ENCODE measurements at regions not wholly inside any gene's neighbourhood (a gene's known extent, or its start where the extent isn't known, plus 50 kb on each side); places are given as distances from the start of the nearest gene placed in this dataset.

DNA sequence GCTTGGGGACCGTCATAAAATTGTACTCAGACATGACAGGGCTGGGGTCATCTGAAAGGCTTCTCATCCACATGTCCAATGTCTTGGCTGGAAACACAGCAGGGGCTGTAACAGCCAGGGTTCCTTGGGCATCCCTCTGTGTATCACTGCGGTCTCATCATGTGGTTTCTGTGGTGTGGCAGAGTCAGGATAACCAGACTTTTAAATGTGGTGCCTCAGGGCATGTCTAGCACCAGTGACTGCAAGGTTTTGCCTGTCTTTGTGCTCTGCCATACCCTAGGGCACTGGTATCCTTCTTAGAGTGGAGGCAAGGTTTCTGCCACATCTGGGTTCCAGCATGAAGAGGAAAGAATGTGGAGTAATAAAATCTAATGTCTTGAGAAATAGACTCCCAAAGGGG lies 124.2 kb downstream of the PLEKHG1 start:
- H3K4me2 ChIP-seq (ENCODE audit: insufficient read depth, low read length), result no peak overlapping the region
- H3K4me1 ChIP-seq (ENCODE audit: insufficient read depth, low read length), result no peaks in the 10 kb centered on the region
- TF ChIP-seq, protein P1, sequence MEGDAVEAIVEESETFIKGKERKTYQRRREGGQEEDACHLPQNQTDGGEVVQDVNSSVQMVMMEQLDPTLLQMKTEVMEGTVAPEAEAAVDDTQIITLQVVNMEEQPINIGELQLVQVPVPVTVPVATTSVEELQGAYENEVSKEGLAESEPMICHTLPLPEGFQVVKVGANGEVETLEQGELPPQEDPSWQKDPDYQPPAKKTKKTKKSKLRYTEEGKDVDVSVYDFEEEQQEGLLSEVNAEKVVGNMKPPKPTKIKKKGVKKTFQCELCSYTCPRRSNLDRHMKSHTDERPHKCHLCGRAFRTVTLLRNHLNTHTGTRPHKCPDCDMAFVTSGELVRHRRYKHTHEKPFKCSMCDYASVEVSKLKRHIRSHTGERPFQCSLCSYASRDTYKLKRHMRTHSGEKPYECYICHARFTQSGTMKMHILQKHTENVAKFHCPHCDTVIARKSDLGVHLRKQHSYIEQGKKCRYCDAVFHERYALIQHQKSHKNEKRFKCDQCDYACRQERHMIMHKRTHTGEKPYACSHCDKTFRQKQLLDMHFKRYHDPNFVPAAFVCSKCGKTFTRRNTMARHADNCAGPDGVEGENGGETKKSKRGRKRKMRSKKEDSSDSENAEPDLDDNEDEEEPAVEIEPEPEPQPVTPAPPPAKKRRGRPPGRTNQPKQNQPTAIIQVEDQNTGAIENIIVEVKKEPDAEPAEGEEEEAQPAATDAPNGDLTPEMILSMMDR (IDR thresholded peaks at IDR 0.05; ENCODE audit: extremely low read depth, low read depth, low read length), result no peak
- no peaks in the 10 kb centered on the region for H3K36me3 ChIP-seq (ENCODE audit: insufficient read depth, low read length)
- H3K9me3 ChIP-seq (ENCODE audit: low read depth, low read length), result no peaks in the 10 kb centered on the region
- peaks cover 23% of the 10 kb centered on the region for H3K27me3 ChIP-seq (ENCODE audit: insufficient read depth, low read length)
- H3K79me2 ChIP-seq (ENCODE audit: insufficient read depth, low read length), result no peaks in the 10 kb centered on the region
- H4K20me1 ChIP-seq (ENCODE audit: insufficient read depth, low read length), result no peaks in the 10 kb centered on the region
- no peak overlapping the region for H2AFZ ChIP-seq (ENCODE audit: low read length)
- DNase-seq (ENCODE audit: insufficient read length, low spot score, missing footprints), result no peak
- no peak overlapping the region for H3K4me3 ChIP-seq (ENCODE audit: insufficient read depth, low read length)
- H3K27ac ChIP-seq (ENCODE audit: low read depth, low read length), result no peak overlapping the region

DNA sequence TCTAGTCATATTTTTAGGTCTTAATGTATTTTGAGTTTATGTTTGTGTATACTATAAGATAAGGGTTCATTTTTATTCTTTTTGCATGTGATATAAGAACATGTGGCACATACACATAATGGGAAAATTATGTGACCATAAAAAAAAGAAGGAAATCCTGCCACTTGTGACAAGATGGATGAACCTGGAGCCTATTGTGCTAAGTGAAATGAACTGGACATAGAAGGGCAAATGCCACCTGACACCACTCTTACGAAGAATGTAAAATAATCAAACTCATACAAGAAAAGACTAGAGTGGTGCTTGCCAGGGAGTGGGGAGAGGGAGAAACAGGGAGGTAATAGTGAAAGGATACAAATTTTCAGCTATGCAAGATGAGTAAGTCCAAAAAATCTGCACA lies 126.1 kb downstream of the PLEKHG1 start:
- Histone ChIP-seq H3K4me2 (ENCODE audit: insufficient read depth, low read length) (no peak overlapping the region), H3K27ac (ENCODE audit: low read depth, low read length) (no peak overlapping the region), H3K4me3 (ENCODE audit: insufficient read depth, low read length) (no peak overlapping the region), H3K79me2 (ENCODE audit: insufficient read depth, low read length) (no peaks in the 10 kb centered on the region), H3K27me3 (ENCODE audit: insufficient read depth, low read length) (peaks cover 16% of the 10 kb centered on the region), H3K9me3 (ENCODE audit: low read depth, low read length) (no peaks in the 10 kb centered on the region), H2AFZ (ENCODE audit: low read length) (no peak overlapping the region), H4K20me1 (ENCODE audit: insufficient read depth, low read length) (no peaks in the 10 kb centered on the region), H3K4me1 (ENCODE audit: insufficient read depth, low read length) (no peaks in the 10 kb centered on the region), H3K36me3 (ENCODE audit: insufficient read depth, low read length) (no peaks in the 10 kb centered on the region)
- DNase-seq (ENCODE audit: insufficient read length, low spot score, missing footprints), result no peak
- TF ChIP-seq, protein P1 (IDR thresholded peaks at IDR 0.05; ENCODE audit: extremely low read depth, low read depth, low read length), result no peak

DNA sequence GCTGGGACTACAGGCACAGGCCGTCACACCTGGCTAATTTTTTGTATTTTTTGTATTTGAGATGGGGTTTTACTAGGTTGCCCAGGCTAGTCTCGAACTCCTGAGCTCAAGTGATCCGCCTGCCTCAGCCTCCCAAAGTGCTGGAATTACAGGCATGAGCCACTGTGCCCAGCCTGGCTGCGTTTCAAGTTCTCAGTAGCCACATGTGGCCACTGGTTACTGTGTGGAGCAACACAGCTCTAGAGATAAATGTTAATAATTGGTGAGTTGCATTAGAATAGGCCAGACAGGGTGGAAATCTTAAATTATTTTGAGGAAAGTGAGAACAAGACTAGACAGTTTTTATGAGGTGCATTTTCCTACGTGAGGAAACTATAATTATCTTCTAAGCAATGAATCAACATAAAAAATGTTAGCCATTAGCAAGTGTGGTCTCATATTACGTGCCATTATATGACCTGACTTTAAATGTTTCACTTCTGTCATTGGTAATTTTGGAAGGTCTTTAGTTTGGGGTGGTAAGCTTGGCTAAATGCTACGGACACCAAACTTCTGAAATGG lies 129.6 kb downstream of the PLEKHG1 start:
- peaks cover 17% of the 10 kb centered on the region for H3K27me3 ChIP-seq (ENCODE audit: insufficient read depth, low read length)
- H3K4me3 ChIP-seq (ENCODE audit: insufficient read depth, low read length), result no peak overlapping the region
- no peaks in the 10 kb centered on the region for H4K20me1 ChIP-seq (ENCODE audit: insufficient read depth, low read length)
- no peaks in the 10 kb centered on the region for H3K36me3 ChIP-seq (ENCODE audit: insufficient read depth, low read length)
- TF ChIP-seq, protein P1 (IDR thresholded peaks at IDR 0.05; ENCODE audit: extremely low read depth, low read depth, low read length), result no peak
- H3K4me1 ChIP-seq (ENCODE audit: insufficient read depth, low read length), result no peaks in the 10 kb centered on the region
- no peak overlapping the region for H3K27ac ChIP-seq (ENCODE audit: low read depth, low read length)
- no peak overlapping the region for H3K4me2 ChIP-seq (ENCODE audit: insufficient read depth, low read length)
- no peaks in the 10 kb centered on the region for H3K9me3 ChIP-seq (ENCODE audit: low read depth, low read length)
- H3K79me2 ChIP-seq (ENCODE audit: insufficient read depth, low read length), result no peaks in the 10 kb centered on the region
- H2AFZ ChIP-seq (ENCODE audit: low read length), result no peak overlapping the region
- DNase-seq (ENCODE audit: insufficient read length, low spot score, missing footprints), result no peak

DNA sequence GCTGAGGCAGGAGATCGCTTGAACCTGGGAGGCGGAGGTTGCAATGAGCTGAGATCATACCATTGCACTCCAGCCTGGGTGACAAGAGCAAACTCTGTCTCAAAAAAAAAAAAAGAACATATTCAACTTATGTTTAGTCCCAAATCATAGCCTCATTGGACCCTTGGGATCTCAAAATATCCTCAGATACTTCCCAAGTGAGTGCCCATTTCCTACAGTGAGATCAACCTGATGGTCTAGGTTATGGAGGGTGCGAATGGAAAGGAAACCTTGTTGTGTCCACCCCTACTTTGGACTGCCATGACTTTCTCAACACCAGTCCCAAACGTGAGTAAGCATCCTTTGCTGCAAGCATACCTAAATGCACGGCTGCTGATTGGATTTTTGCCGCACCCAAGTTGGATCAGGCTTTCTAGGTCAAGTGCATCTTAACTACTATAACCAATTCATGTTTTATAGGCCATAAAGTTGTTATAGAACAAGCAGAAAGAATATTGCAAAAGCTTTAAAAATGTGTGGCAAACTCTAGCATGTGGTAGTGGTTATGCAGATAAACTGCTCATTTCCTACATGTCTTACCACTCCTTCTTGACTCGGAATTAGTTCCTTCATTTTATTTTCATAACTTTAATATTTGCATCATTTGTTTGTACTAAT lies 131.2 kb downstream of the PLEKHG1 start:
- no peaks in the 10 kb centered on the region for H3K36me3 ChIP-seq (ENCODE audit: insufficient read depth, low read length)
- no peaks in the 10 kb centered on the region for H3K4me1 ChIP-seq (ENCODE audit: insufficient read depth, low read length)
- TF ChIP-seq, protein P1 (IDR thresholded peaks at IDR 0.05; ENCODE audit: extremely low read depth, low read depth, low read length), result no peak
- H2AFZ ChIP-seq (ENCODE audit: low read length), result no peak overlapping the region
- H3K27me3 ChIP-seq (ENCODE audit: insufficient read depth, low read length), result peaks cover 12% of the 10 kb centered on the region
- H3K79me2 ChIP-seq (ENCODE audit: insufficient read depth, low read length), result no peaks in the 10 kb centered on the region
- DNase-seq (ENCODE audit: insufficient read length, low spot score, missing footprints), result no peak
- H3K4me2 ChIP-seq (ENCODE audit: insufficient read depth, low read length), result no peak overlapping the region
- no peaks in the 10 kb centered on the region for H3K9me3 ChIP-seq (ENCODE audit: low read depth, low read length)
- no peaks in the 10 kb centered on the region for H4K20me1 ChIP-seq (ENCODE audit: insufficient read depth, low read length)
- H3K4me3 ChIP-seq (ENCODE audit: insufficient read depth, low read length), result no peak overlapping the region
- no peak overlapping the region for H3K27ac ChIP-seq (ENCODE audit: low read depth, low read length)

Data from osteoblast (primary cell).